AG09319 (cell line): ENCODE measurements at regions not wholly inside any gene's neighbourhood (a gene's known extent, or its start where the extent isn't known, plus 50 kb on each side); places are given as distances from the start of the nearest gene placed in this dataset.

Experiments
- DNase-seq: peaks from one replicate; pipeline ENCODE4 v3.0.0-alpha.2; 2010; ENCODE audit warnings: low read depth; ENCODE audit errors: extremely low read depth
- TF ChIP-seq, protein P1 (sequence below): IDR thresholded peaks from 2 replicates; pipeline ENCODE4 v1.5.1; 2011; ENCODE audit warnings: low read depth, mild to moderate bottlenecking, inconsistent platforms, low read length, moderate library complexity

DNA sequence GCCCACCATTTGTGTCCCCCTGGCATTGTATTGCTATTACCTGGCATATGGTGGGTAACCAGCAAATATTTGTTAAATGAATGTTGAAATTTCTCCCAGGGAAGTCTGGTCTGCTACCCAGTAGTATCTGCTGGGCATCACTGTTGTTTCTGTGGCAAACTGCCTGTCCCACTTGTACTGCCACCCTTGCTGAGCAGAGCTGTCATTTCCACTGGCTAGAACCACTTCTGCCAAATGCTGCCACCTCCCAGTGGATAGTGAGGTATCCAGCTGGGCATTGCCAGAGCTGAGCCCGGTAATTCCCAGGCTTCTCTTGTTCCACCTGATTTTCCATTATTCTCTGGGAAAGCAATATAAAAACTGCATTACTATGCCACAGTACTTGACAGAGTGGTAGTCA is 186.7 kb upstream of the NOCT start:
- TF ChIP-seq, protein P1, sequence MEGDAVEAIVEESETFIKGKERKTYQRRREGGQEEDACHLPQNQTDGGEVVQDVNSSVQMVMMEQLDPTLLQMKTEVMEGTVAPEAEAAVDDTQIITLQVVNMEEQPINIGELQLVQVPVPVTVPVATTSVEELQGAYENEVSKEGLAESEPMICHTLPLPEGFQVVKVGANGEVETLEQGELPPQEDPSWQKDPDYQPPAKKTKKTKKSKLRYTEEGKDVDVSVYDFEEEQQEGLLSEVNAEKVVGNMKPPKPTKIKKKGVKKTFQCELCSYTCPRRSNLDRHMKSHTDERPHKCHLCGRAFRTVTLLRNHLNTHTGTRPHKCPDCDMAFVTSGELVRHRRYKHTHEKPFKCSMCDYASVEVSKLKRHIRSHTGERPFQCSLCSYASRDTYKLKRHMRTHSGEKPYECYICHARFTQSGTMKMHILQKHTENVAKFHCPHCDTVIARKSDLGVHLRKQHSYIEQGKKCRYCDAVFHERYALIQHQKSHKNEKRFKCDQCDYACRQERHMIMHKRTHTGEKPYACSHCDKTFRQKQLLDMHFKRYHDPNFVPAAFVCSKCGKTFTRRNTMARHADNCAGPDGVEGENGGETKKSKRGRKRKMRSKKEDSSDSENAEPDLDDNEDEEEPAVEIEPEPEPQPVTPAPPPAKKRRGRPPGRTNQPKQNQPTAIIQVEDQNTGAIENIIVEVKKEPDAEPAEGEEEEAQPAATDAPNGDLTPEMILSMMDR, result no peak
- DNase-seq, result no peak

DNA sequence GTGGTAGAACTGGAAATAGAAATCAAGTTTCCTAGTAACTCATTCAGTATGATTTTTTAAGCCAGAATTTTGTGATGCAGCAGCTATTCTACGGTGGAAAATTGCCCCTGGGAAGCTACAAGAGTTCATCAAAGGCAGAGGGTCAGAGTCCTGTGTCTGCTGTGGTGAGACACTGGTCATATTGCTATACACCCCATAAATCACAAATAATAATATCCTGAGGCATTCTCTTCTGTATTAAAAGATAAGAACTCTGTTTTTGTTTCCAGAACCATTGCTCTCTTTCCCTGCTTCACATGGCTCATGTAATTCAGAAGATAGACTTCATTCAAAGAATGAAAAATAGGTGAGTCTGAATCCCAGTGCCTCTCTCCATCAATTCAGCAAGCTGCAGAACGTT is 188.8 kb upstream of the NOCT start:
- TF ChIP-seq, protein P1, result no peak
- DNase-seq, result no peak

DNA sequence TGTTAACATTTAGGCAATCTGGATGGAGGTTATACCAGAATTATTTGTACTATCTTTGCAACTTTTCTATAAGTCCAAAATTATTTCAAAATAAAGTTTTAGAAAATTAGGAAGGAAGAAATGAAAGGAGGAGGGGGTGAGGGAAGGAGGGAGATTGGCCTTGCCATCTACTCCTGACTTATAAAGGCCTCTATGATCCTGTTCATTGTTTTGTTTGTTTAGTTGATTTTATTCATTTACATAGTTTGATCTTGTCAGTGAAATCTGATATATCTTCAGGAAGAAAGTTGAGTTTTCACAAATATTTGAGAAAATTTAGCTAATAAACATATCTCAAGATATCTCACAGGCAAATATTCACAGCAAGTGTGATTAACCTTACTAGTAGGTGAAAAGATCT is 189.3 kb upstream of the NOCT start:
- TF ChIP-seq, protein P1, result no peak

DNA sequence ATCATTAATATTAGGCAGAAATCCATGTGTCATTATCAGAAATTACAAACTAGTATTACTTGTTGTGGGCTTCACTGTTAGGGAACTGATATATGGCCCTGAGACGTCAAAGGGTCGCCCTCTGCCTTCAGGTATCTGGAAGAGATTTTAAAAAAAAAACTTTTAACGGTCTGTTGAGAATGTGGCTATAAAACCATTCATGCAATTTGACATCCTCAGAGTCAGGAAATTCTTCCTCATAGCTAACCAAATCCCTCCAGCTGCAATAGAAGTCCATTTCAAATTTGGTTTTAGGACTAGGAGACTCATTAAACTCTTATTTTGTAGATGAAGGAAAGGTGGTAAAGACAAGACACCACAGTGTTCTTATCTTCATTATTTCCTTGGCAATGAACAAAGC is 194.2 kb upstream of the NOCT start:
- DNase-seq, result no peak
- TF ChIP-seq, protein P1, result no peak

More for the DNA sequence above, 189.3 kb upstream of the NOCT start:
- DNase-seq, result no peak

DNA sequence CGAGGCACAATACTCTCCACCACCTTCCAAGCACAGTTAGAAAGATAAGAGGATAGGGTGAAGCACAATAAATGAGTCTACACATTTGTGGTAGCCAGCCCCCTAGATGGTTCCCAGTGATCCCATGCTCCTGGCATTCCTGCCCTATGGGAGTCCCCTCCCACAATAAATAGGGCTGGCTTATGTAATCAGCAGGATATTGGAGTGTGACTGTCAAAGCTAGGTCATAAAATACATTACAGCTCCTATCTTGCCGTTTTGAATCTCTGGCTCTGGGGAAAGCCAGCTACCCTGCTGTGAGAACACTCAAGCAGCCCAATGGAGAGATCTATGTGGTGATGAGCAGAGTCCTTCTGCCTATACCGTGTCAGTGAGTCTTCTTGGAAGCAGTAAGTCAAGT is 198.7 kb upstream of the NOCT start:
- TF ChIP-seq, protein P1, result no peak
- DNase-seq, result no peak

DNA sequence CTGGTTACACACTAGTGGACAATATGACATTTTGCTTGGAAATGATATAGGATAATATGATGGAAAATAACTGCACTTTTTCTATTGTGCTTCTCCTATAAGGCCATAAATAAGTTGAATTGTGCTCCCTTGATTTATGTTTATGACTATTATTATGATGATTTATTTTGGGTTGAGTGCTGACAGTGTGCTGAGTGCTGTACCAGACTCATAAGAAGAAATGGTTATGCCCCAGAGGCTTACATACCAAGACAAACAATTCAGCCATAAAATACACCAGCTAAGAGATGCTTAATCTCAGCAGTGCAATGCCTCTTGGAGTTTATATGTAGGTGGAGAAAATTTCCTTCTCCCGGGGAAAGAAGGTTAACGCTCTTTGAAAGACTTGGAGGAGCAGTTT is 199.8 kb upstream of the NOCT start:
- TF ChIP-seq, protein P1, result no peak
- DNase-seq, result no peak

DNA sequence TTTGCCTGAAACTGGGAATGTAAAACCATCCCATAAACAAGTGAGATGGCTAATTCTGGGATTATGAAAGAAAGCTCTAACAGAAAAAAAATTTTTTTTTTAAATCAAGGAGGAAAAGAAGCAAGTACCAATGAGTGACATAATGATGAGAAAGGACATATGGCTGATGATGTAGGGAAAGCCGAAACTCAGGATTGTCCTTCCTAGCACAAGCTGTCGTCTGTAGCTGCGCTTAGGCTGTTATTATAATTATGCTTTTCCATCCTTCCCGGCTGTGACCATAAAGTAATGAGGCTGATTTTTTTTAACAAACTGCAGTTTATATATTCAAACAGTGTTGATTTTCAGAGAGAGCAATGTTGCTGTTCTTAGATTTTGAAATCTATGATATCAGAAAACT is 209.8 kb upstream of the NOCT start:
- no peak for DNase-seq

More for the DNA sequence above, 209.8 kb upstream of the NOCT start:
- TF ChIP-seq, protein P1, result no peak
